Thymus (tissue), 11 donors: ENCODE measurements at regions not wholly inside any gene's neighbourhood (a gene's known extent, or its start where the extent isn't known, plus 50 kb on each side); places are given as distances from the start of the nearest gene placed in this dataset.

Experiments
- DNase-seq, 9 donors: peaks; one replicate each; pipeline ENCODE4 v3.0.0-alpha.2; 2013; ENCODE audit warnings: low spot score in 9 of 9, low read depth in 6 of 9, missing footprints in 1 of 9
- H3K27ac ChIP-seq, 2 donors: one replicate each; pipeline ENCODE4 v1.5.1; 2013; ENCODE audit warnings: control low read depth in 1 of 2, low read depth in 1 of 2, low read length in 1 of 2, mild to moderate bottlenecking in 1 of 2, moderate library complexity in 1 of 2
- H3K27me3 ChIP-seq, 2 donors: one replicate each; pipeline ENCODE4 v1.5.1; 2013; ENCODE audit warnings: low read length in 1 of 2; ENCODE audit not compliant: control insufficient read depth in 2 of 2, insufficient read depth in 1 of 2
- H3K36me3 ChIP-seq, 2 donors: one replicate each; pipeline ENCODE4 v1.5.1; 2013; ENCODE audit warnings: low read length in 1 of 2, mild to moderate bottlenecking in 1 of 2, moderate library complexity in 1 of 2; ENCODE audit not compliant: control insufficient read depth in 2 of 2, insufficient read depth in 2 of 2
- H3K4me1 ChIP-seq, 2 donors: one replicate each; pipeline ENCODE4 v1.5.1; 2013; ENCODE audit warnings: low read length in 2 of 2; ENCODE audit not compliant: control insufficient read depth in 2 of 2, insufficient read depth in 2 of 2
- H3K4me3 ChIP-seq, 2 donors: one replicate each; pipeline ENCODE4 v1.5.1; 2013; ENCODE audit warnings: low read length in 2 of 2, control low read depth in 1 of 2, mild to moderate bottlenecking in 1 of 2
- H3K9me3 ChIP-seq, 2 donors: one replicate each; pipeline ENCODE4 v1.5.1; 2013; ENCODE audit warnings: low read length in 1 of 2, mild to moderate bottlenecking in 1 of 2; ENCODE audit not compliant: control insufficient read depth in 2 of 2, insufficient read depth in 1 of 2
- WGBS: extraction: QIAGEN DNeasy Blood & Tissue Kit; methylation state at CpG from one replicate; pipeline ENCODE4 v1.1.7; 2013; 5-methylcytosine and 5-hydroxymethylcytosine counted together
- donor health status: healthy.

GRCh38 chrX:122555925-122556324 is 628.2 kb upstream of the GRIA3 start:
- H3K4me3 ChIP-seq = no peak overlapping the region

GRCh38 chrX:122565952-122566351 is 618.1 kb upstream of the GRIA3 start:
- no peak for DNase-seq

More at GRCh38 chrX:122555925-122556324, 628.2 kb upstream of the GRIA3 start:
- peaks cover 0 to 6% of the 10 kb centered on the region in 2 donors for H3K9me3 ChIP-seq
- H3K36me3 ChIP-seq = no peaks in the 10 kb centered on the region
- no peaks in the 10 kb centered on the region for H3K4me1 ChIP-seq
- WGBS = 89% methylated on average over 2 of the region's 2 CpGs
- no peak overlapping the region for H3K27ac ChIP-seq
- H3K27me3 ChIP-seq = no peaks in the 10 kb centered on the region
- no peak for DNase-seq

GRCh38 chrX:122566401-122566800 is 617.7 kb upstream of the GRIA3 start:
- Histone ChIP-seq H3K27ac (no peak overlapping the region), H3K4me1 (no peaks in the 10 kb centered on the region), H3K4me3 (no peak overlapping the region), H3K36me3 (no peaks in the 10 kb centered on the region), H3K9me3 (no peaks in the 10 kb centered on the region), H3K27me3 (no peaks in the 10 kb centered on the region)
- DNase-seq = no peak

More at GRCh38 chrX:122565952-122566351, 618.1 kb upstream of the GRIA3 start:
- H3K36me3 ChIP-seq = no peaks in the 10 kb centered on the region
- H3K27me3 ChIP-seq = no peaks in the 10 kb centered on the region
- WGBS = 79% methylated on average over 1 of the region's 1 CpG
- no peak overlapping the region for H3K4me3 ChIP-seq
- no peaks in the 10 kb centered on the region for H3K9me3 ChIP-seq
- no peaks in the 10 kb centered on the region for H3K4me1 ChIP-seq
- no peak overlapping the region for H3K27ac ChIP-seq

- H3K27me3 ChIP-seq = no peaks in the 10 kb centered on the region
- no peaks in the 10 kb centered on the region for H3K36me3 ChIP-seq
- no peak for DNase-seq
- H3K27ac ChIP-seq = no peak overlapping the region
- H3K4me1 ChIP-seq = no peaks in the 10 kb centered on the region
- WGBS = 94% methylated on average over 3 of the region's 3 CpGs
- H3K9me3 ChIP-seq = peaks cover 0 to 8% of the 10 kb centered on the region in 2 donors
- no peak overlapping the region for H3K4me3 ChIP-seq
These were observed 616.2 kb upstream of the GRIA3 start for GRCh38 chrX:122567911-122568310.

GRCh38 chrX:122572461-122572860 is 611.6 kb upstream of the GRIA3 start:
- H3K36me3 ChIP-seq = no peaks in the 10 kb centered on the region
- DNase-seq = no peak
- H3K27me3 ChIP-seq = no peaks in the 10 kb centered on the region
- WGBS = 90% methylated on average over 4 of the region's 4 CpGs
- no peak overlapping the region for H3K27ac ChIP-seq
- H3K4me3 ChIP-seq = no peak overlapping the region
- H3K4me1 ChIP-seq = no peaks in the 10 kb centered on the region
- peaks cover 0 to 15% of the 10 kb centered on the region in 2 donors for H3K9me3 ChIP-seq

GRCh38 chrX:122579036-122579435 is 605.0 kb upstream of the GRIA3 start:
- no peaks in the 10 kb centered on the region for H3K36me3 ChIP-seq
- no peaks in the 10 kb centered on the region for H3K27me3 ChIP-seq
- 97% methylated on average over 2 of the region's 2 CpGs for WGBS
- no peak overlapping the region for H3K4me3 ChIP-seq
- no peak for DNase-seq
- H3K27ac ChIP-seq = no peak overlapping the region
- no peaks in the 10 kb centered on the region for H3K4me1 ChIP-seq
- peaks cover 0 to 8% of the 10 kb centered on the region in 2 donors for H3K9me3 ChIP-seq

- no peaks in the 10 kb centered on the region for H3K27me3 ChIP-seq
- WGBS = 97% methylated on average over 2 of the region's 2 CpGs
These were observed 604.6 kb upstream of the GRIA3 start for GRCh38 chrX:122579526-122579925.

GRCh38 chrX:122582280-122582974 is 601.7 kb upstream of the GRIA3 start:
- Histone ChIP-seq H3K4me1 (no peaks in the 10 kb centered on the region), H3K27me3 (no peaks in the 10 kb centered on the region), H3K27ac (no peak overlapping the region), H3K9me3 (no peaks in the 10 kb centered on the region), H3K4me3 (no peak overlapping the region), H3K36me3 (no peaks in the 10 kb centered on the region)
- 89% methylated on average over 4 of the region's 4 CpGs for WGBS
- DNase-seq = no peak

More at GRCh38 chrX:122579526-122579925, 604.6 kb upstream of the GRIA3 start:
- H3K4me3 ChIP-seq = no peak overlapping the region
- H3K27ac ChIP-seq = no peak overlapping the region
- DNase-seq = no peak
- H3K4me1 ChIP-seq = no peaks in the 10 kb centered on the region
- H3K36me3 ChIP-seq = no peaks in the 10 kb centered on the region
- peaks cover 0 to 5% of the 10 kb centered on the region in 2 donors for H3K9me3 ChIP-seq

GRCh38 chrX:122582975-122583305 is 601.1 kb upstream of the GRIA3 start:
- Histone ChIP-seq H3K4me3 (no peak overlapping the region), H3K4me1 (no peaks in the 10 kb centered on the region), H3K27ac (no peak overlapping the region), H3K27me3 (no peaks in the 10 kb centered on the region), H3K36me3 (no peaks in the 10 kb centered on the region), H3K9me3 (no peaks in the 10 kb centered on the region)
- no peak for DNase-seq
